GM23248 (cell line): ENCODE measurements at regions not wholly inside any gene's neighbourhood (a gene's known extent, or its start where the extent isn't known, plus 50 kb on each side); places are given as distances from the start of the nearest gene placed in this dataset.

ENCODE experiments used
- EZH2 ChIP-seq: fragments of 200-600 bp; sonication (generic); IDR thresholded peaks from 2 replicates; pipeline ENCODE4 v1.6.1; 2018; ENCODE audit warnings: antibody characterized with exemption, mild to moderate bottlenecking; ENCODE audit not compliant: insufficient read depth, poor library complexity, severe bottlenecking
- EZH2phosphoT487 ChIP-seq: fragments of 200-600 bp; sonication (generic); IDR thresholded peaks from 2 replicates; pipeline ENCODE4 v1.6.1; 2018; ENCODE audit warnings: antibody characterized with exemption, moderate library complexity, mild to moderate bottlenecking, low read depth; ENCODE audit not compliant: insufficient read depth

DNA sequence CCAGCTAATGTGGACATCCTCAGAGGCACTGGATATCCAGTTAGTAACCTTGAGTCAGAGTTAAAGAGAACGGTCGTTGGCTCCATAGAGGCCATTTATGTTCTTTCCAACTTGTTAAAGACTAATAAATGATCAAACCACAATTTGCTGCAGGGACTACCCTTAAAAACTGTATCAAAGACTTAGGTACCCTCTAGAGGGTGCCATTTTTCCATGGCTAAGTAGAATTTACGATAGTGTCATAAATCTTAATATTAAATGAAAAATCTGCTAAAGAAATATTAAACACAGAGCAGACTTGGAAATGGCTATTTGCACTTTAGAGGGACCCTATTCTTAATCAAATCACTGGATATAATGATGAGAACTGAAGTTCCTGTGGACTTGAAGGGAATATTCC is 685.2 kb upstream of the CHORDC1 start:
- TF ChIP-seq EZH2 (no peak), EZH2phosphoT487 (no peak)
